ENCODE measurements at regions not wholly inside any gene's neighbourhood (a gene's known extent, or its start where the extent isn't known, plus 50 kb on each side); places are given as distances from the start of the nearest gene placed in this dataset.

- no peak for DNase-seq
Observed at GRCh38 chr2:128475427-128476211, 157.0 kb upstream of the HS6ST1 start.

GRCh38 chr2:128477026-128477820 lies 158.6 kb upstream of the HS6ST1 start:
- DNase-seq, result no peak

GRCh38 chr2:128477891-128478290 lies 159.2 kb upstream of the HS6ST1 start:
- no peak for DNase-seq

GRCh38 chr2:128485761-128486639 lies 167.3 kb upstream of the HS6ST1 start:
- DNase-seq, result no peak

- no peak for DNase-seq
Observed at GRCh38 chr2:128486640-128487375, 168.1 kb upstream of the HS6ST1 start.

DNA sequence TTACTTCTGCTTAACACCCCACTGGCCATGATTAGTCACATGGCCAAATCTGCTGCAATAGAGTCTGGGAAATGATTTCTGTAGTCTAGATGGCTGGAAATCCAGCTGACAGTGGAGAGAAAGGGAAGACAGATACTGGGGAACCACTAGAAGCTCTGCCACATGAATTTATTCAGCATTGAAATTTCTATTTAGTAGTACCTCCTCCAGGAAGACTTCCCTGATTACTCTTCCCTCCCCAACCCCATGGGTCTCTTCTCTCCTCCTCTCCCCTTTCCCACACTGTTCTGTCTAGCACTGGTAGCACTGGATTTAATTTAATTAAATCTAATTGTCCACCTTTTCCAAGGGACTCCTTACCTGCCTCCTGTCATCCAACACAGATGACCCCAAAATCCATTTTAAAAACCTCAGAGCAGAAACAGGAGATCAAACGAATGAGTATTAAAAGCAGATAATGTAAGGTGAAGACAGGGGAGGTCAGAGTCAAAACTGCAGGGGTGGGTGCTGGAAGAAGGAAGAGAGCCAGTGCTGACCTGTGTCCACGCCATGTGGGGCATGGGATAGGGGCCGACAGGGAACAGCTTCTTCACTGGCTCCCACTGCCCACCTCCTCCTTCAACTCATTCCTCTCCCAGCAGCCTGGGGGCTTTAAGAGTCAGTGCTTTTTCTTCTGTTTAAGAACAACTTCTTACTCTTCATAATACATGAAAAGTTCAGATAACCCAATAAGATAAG lies 169.2 kb upstream of the HS6ST1 start:
- DNase-seq, result no peak

DNA sequence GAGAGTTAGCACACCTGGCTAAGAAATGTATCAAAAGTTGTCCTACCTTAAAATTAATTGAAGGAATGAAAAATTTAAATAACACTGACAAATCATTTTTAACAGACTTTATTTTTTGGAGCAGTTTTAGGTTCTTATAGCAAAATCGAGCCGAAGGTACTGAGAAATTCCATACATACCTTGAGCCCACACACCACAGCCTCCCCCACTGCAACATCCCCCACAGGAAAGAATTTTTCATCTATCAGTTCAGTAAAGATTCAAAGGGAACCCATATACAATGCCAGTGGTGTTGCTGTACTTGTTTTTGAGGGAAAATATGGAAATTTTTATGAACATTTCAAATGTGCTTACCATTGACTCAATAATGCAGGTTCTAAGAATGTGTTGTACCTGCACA lies 169.8 kb upstream of the HS6ST1 start:
- no peak for DNase-seq

DNA sequence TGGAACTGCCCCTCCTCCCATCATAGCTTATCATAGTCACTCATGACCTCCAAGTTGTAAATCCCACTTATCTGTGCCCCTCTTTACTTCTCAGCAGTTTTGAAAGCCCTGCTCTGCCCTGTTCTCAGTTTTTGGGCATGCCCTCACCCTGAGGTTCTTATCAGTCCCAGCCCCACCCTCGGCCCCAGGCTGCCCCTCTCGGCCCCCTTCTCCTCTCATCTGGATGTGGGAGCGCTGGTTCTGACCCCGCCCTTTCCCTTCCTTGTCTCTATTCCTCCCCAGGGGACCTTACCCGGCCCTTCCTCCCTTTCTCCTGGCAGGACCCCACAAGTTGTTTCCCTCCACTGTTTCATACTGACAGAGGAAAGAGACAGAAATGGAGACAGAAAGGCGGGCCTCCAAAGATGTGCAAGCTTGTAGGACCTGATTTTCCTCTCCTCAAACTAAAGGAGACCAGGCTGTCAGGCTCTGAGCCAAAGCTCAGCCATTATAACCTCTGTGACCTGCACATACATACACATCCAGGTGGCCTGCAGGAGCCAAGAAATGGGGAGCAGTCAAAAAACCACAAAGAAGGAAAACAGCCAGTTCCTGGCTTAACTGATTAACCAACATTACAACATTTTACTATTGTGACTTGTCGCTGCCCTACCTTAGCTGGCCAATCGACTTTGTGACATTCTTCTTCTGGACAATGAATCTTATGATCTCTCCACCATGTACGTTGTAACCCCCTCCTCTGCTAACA lies 171.0 kb upstream of the HS6ST1 start:
- no peak for DNase-seq

- no peak for DNase-seq
Observed at GRCh38 chr2:128490321-128490720, 171.7 kb upstream of the HS6ST1 start.

DNA sequence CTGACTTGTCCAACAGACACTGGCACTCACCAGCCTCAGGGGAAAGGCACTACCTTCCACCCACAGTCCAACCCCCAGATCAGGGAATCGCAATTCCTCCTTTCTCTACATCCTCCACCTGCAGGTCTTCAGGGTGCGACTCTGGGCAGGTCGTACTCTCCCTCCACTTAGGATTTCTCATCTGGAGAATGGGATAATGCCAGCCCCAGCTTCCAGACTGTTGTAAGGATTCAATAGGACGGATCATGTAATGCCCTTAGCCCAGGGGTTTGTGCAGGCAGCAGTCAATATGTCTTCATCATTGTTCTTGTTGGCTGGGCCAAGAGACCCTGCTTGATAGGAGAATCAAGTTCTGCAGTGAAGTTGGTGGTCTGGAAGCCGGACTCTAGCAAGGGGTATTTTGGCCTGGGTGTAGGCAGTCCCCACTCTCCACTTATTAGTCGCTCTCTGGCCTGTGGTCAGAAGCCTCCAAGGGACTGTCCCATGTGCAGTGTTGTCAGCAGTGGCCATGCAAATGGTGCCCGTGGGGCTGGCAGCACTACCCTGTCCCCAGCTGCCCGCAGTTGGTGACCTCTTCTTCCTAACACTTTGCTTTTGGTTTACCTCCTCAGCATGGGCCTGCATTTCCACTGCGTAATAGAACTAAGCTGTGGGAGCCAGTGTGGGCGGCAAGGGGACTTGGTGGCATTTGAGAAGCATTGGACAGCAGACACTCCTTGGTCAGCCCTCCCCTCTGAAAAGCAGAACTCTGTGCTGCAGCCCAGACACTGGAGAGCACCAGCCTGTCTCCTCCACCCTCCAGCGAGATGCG lies 172.4 kb upstream of the HS6ST1 start:
- DNase-seq, result no peak

DNA sequence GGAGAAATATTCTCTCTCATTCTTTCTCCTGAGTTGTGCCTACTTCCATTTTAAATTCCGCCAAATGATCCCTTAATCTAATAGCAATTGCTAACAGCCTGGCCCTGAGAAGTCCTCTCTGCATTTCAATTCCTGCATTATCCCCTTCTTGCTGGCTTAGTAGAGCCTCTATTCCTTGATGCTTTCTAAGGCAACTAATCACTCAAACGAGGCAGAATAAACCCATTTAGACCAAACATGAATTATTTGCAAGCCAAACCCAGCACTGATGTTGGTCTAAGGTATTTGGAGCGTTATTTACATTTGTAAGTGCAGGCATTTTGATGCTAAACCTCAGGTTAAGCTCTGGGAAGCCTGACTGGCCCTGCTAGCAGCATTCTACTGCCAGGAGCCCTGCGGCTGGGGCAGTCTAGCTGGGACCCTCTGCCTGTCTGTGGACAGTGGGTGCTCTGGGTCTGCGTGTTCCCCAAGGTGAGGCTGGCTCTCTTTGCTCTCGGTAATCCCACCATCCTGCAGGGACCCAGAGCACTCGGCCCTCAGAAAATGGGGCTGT lies 173.1 kb upstream of the HS6ST1 start:
- no peak for DNase-seq

GRCh38 chr2:128492966-128493811 lies 174.5 kb upstream of the HS6ST1 start:
- DNase-seq, result no peak

- no peak for DNase-seq
Observed at GRCh38 chr2:128493880-128494279, 175.2 kb upstream of the HS6ST1 start.

GRCh38 chr2:128494307-128494639 lies 175.6 kb upstream of the HS6ST1 start:
- no peak for DNase-seq

GRCh38 chr2:128494640-128495321 lies 176.1 kb upstream of the HS6ST1 start:
- no peak for DNase-seq

DNA sequence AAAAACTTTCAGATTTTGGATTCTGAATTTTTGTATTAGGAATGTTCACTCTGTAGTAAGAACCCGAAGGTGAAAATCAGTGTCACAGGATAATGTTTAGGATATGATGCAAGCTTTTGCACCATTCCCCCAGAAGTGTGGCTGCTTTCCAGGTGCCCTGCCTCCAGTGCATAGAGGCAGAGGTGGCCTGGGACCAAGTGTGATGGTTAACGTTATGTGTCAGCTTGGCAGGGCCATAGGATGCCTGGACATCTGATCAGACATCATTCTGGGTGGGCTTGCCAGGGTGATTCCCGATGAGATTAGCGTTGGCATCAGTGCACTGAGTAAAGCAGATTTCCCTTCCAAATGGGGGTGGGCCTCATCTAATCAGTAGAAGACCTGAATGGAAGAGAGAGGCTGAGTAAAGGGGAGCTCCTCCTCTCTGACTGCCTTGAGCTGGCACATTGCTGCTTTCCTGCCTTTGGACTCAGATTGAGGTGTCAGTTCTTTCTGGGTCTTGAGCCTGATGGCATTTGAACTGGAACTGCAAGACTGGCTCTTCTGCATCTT lies 177.4 kb upstream of the HS6ST1 start:
- no peak for DNase-seq

- DNase-seq, result no peak
Observed at GRCh38 chr2:128496700-128497099, 178.0 kb upstream of the HS6ST1 start.

DNA sequence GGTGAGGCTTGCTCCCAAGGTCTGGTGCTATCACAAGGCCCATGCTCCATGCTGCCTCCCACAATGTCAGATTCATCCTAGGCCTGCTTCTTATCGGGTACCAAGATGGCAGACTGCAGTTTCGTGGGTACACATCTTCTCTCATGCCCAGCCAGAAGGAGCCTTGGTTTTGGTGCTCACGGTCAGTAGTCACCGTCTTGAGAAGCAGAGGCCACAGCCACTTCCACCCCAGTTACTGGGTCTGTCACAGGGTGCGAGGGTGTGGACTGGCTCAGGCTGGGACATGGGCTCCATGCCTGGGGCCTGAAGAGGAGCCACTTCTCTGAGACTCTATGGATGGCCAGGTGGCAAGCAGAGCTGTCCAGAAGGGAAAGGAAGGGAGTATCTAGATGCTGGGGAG lies 178.8 kb upstream of the HS6ST1 start:
- DNase-seq, result no peak

Data from NCI-H1417 treated with DMSO at 0.1 percent for 48 hours (cell line).